PC-9 (cell line): ENCODE measurements at regions not wholly inside any gene's neighbourhood (a gene's known extent, or its start where the extent isn't known, plus 50 kb on each side); places are given as distances from the start of the nearest gene placed in this dataset.

Experiments used
- BruUV-seq: library from RNA; stranded (reverse); fragments of 400-500 nt; replicated peaks from 2 replicates; lab custom pipeline; 2021; lab: Mats Ljungman, UMichigan
- CTCF ChIA-PET: fragments of 300-600 bp; sonication (Branson Sonifier 250); formaldehyde crosslinking; loops from one replicate; lab custom pipeline; 2022; ENCODE audit warnings: antibody characterized with exemption; lab: Charles Lee
- POLR2A ChIA-PET: fragments of 300-600 bp; sonication (Branson Sonifier 250); formaldehyde crosslinking; loops from one replicate; lab custom pipeline; 2022; ENCODE audit warnings: antibody characterized with exemption; ENCODE audit not compliant: unreplicated experiment; lab: Charles Lee
- DNase-seq, 2 experiments: peaks; one replicate each; pipeline versions ENCODE4 v3.0.0 to v3.0.0-alpha.2; 2015 to 2022; ENCODE audit warnings: mixed read lengths in 1 of 2
- H2AFZ ChIP-seq: fragments of 200-600 bp; sonication (generic); 2 replicates; pipeline ENCODE4 v1.8.1; 2017; ENCODE audit warnings: antibody characterized with exemption
- H3F3A ChIP-seq: fragments of 200-600 bp; sonication (generic); 2 replicates; pipeline ENCODE4 v1.8.1; 2017; ENCODE audit warnings: antibody characterized with exemption, mild to moderate bottlenecking, low read depth; ENCODE audit not compliant: insufficient read depth
- H3K27ac ChIP-seq: fragments of 200-600 bp; sonication (generic); 2 replicates; pipeline ENCODE4 v1.6.1; 2016; ENCODE audit warnings: mixed run types
- H3K27me3 ChIP-seq: fragments of 200-600 bp; sonication (generic); 2 replicates; pipeline ENCODE4 v1.6.1; 2016; ENCODE audit warnings: low read depth, mixed run types; ENCODE audit not compliant: insufficient read depth
- H3K36me3 ChIP-seq: fragments of 200-600 bp; sonication (generic); 2 replicates; pipeline ENCODE4 v1.6.1; 2016; ENCODE audit warnings: low read depth, mixed run types
- H3K4me1 ChIP-seq: fragments of 200-600 bp; sonication (generic); replicated peaks from 2 replicates; pipeline ENCODE4 v1.6.1; 2016; ENCODE audit warnings: mixed run types; ENCODE audit not compliant: insufficient read depth
- H3K4me2 ChIP-seq: fragments of 200-600 bp; sonication (generic); 2 replicates; pipeline ENCODE4 v1.6.1; 2017; ENCODE audit warnings: mixed run types
- H3K4me3 ChIP-seq: fragments of 200-600 bp; sonication (generic); 2 replicates; pipeline ENCODE4 v1.6.1; 2016; ENCODE audit warnings: mixed run types
- H3K79me2 ChIP-seq: fragments of 200-600 bp; sonication (generic); 2 replicates; pipeline ENCODE4 v1.6.1; 2017; ENCODE audit warnings: low read depth, mixed run types
- H3K9me2 ChIP-seq: fragments of 200-600 bp; sonication (generic); 2 replicates; pipeline ENCODE4 v1.8.1; 2017; ENCODE audit warnings: mild to moderate bottlenecking; ENCODE audit not compliant: insufficient read depth
- H3K9me3 ChIP-seq: fragments of 200-600 bp; sonication (generic); 2 replicates; pipeline ENCODE4 v1.8.1; 2016; ENCODE audit warnings: low read depth; ENCODE audit not compliant: insufficient read depth
- H4K20me1 ChIP-seq: fragments of 200-600 bp; sonication (generic); 2 replicates; pipeline ENCODE4 v1.8.1; 2017; ENCODE audit not compliant: insufficient read depth
- CTCF ChIP-seq: fragments of 200-600 bp; sonication (generic); conservative IDR thresholded peaks from 2 replicates; pipeline ENCODE4 v1.6.1; 2017; ENCODE audit warnings: mixed run types, antibody characterized with exemption, mild to moderate bottlenecking, moderate library complexity
- EZH2 ChIP-seq: fragments of 200-600 bp; sonication (generic); IDR thresholded peaks from 2 replicates; pipeline ENCODE4 v1.8.0; 2017; ENCODE audit warnings: antibody characterized with exemption, low read depth
- intact Hi-C: fragments of 100-400 bp; cut with micrococcal nuclease; formaldehyde crosslinking; loops from one replicate; pipeline ENCODE4 v1.10.0; 2022; ENCODE audit not compliant: unreplicated experiment

DNA sequence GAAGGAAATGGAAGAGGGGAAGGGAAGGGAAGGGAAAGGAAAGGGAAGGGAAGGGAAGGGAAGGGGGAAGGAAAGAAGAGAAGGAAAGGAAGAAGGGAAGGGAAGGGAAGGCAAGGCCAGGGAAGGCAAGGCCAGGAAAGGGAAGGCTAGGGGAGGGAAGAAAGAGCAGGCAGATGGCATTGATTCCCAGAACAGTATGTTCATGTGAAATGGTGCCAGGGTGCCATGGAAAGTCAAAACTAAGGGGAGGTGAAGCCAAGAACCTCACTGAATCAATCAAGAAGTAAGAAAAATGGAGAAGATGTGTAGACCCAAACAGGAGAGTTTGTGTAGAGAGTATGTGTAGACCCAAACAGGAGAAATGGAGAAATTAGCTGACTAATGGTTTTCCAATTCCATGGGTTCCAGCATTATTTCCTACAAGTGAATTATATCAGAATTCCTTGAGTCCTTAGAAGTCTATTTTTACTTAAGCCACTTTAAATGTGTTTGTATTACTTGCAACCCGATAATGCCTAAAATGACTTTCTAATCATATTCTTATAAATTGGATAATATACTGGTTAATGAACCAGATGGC is 367.6 kb downstream of the TXNL1 start:
- no peak overlapping the region for H3K27ac ChIP-seq
- BruUV-seq = no TSS peak
- H3K36me3 ChIP-seq = no peaks in the 10 kb centered on the region
- no peaks in the 10 kb centered on the region for H3F3A ChIP-seq
- POLR2A ChIA-PET = no interaction called here
- no peak for TF ChIP-seq EZH2
- TF ChIP-seq CTCF = no peak
- CTCF ChIA-PET = no interaction called here
- intact Hi-C loops = no loop called here
- H4K20me1 ChIP-seq = no peaks in the 10 kb centered on the region
- no peaks in the 10 kb centered on the region for H3K27me3 ChIP-seq
- no peak overlapping the region for H3K4me3 ChIP-seq
- no peaks in the 10 kb centered on the region; the same call in 1 of the 2 replicates for H3K9me2 ChIP-seq
- no peaks in the 10 kb centered on the region for H3K4me1 ChIP-seq
- DNase-seq = no peak
- no peaks in the 10 kb centered on the region for H3K79me2 ChIP-seq
- no peaks in the 10 kb centered on the region for H3K9me3 ChIP-seq
- H3K4me2 ChIP-seq = no peak overlapping the region
- H2AFZ ChIP-seq = no peak overlapping the region

GRCh38 chr18:56269958-56270357 is 368.4 kb downstream of the TXNL1 start:
- Histone ChIP-seq H2AFZ (no peak overlapping the region), H3K36me3 (no peaks in the 10 kb centered on the region), H3K9me2 (no peaks in the 10 kb centered on the region; the same call in 1 of the 2 replicates), H3F3A (no peaks in the 10 kb centered on the region), H3K4me3 (no peak overlapping the region), H3K4me1 (no peaks in the 10 kb centered on the region), H3K9me3 (no peaks in the 10 kb centered on the region), H3K4me2 (no peak overlapping the region), H3K79me2 (no peaks in the 10 kb centered on the region), H4K20me1 (no peaks in the 10 kb centered on the region), H3K27ac (no peak overlapping the region), H3K27me3 (no peaks in the 10 kb centered on the region)
- no peak for DNase-seq
- ChIA-PET CTCF (no interaction called here), POLR2A (no interaction called here)
- intact Hi-C loops = no loop called here
- no TSS peak for BruUV-seq
- TF ChIP-seq CTCF (no peak), EZH2 (no peak)

DNA sequence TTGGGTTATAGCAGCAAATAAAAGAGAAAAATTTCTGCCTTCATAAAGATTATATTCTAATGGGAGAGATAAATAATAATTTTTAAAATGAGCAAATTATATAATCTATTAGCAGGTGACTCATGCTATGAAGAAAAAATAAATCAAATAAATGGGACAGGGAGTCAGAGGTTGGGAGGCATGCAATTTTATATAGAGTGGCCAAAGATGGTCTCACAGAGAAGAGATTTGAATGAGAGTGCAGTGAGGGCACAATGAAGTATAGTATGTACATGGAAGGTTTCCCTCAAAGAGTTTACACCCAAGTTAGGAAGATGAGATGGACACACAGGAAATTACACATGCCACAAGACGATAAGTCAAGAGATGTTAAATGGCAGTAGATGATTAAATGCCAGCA is 369.4 kb downstream of the TXNL1 start:
- no peak overlapping the region for H3K4me2 ChIP-seq
- CTCF ChIA-PET = no interaction called here
- no peaks in the 10 kb centered on the region for H3K79me2 ChIP-seq
- no peaks in the 10 kb centered on the region for H3K27me3 ChIP-seq
- H3K27ac ChIP-seq = no peak overlapping the region
- H4K20me1 ChIP-seq = no peaks in the 10 kb centered on the region
- no peaks in the 10 kb centered on the region for H3K9me3 ChIP-seq
- H3K4me1 ChIP-seq = no peaks in the 10 kb centered on the region
- H3K9me2 ChIP-seq = no peaks in the 10 kb centered on the region; the same call in 1 of the 2 replicates
- POLR2A ChIA-PET = no interaction called here
- DNase-seq = no peak
- no peak overlapping the region for H3K4me3 ChIP-seq
- TF ChIP-seq CTCF (no peak), EZH2 (no peak)
- H2AFZ ChIP-seq = no peak overlapping the region
- H3F3A ChIP-seq = no peaks in the 10 kb centered on the region
- H3K36me3 ChIP-seq = no peaks in the 10 kb centered on the region
- no TSS peak for BruUV-seq
- intact Hi-C loops = no loop called here
